HepG2 (cell line): ENCODE measurements at regions not wholly inside any gene's neighbourhood (a gene's known extent, or its start where the extent isn't known, plus 50 kb on each side); places are given as distances from the start of the nearest gene placed in this dataset.

Experiments used
- HMG20A ChIP-seq: IDR thresholded peaks from 2 replicates; pipeline ENCODE4 v1.6.1; 2016; ENCODE audit warnings: borderline replicate concordance
- HNF4A ChIP-seq: sonication (generic); formaldehyde crosslinking; IDR thresholded peaks from 2 replicates; pipeline ENCODE4 v1.4.0; 2020; ENCODE audit warnings: missing genetic modification reagents
- MYC ChIP-seq: sonication (generic); formaldehyde crosslinking; IDR thresholded peaks from 2 replicates; pipeline ENCODE4 v1.9.0; 2021; ENCODE audit warnings: missing genetic modification reagents, borderline replicate concordance
- NCOA1 ChIP-seq: sonication (generic); formaldehyde crosslinking; IDR thresholded peaks from 2 replicates; pipeline ENCODE4 v1.9.0; 2021; ENCODE audit warnings: missing genetic modification reagents
- NCOA5 ChIP-seq: sonication (generic); formaldehyde crosslinking; IDR thresholded peaks from 2 replicates; pipeline ENCODE4 v1.4.0; 2020; ENCODE audit warnings: missing genetic modification reagents
- RARA ChIP-seq: IDR thresholded peaks from 2 replicates; pipeline ENCODE4 v1.6.1; 2016; ENCODE audit warnings: missing genetic modification reagents, missing compliant biosample characterization
- TEAD2 ChIP-seq: sonication (generic); formaldehyde crosslinking; IDR thresholded peaks from 2 replicates; pipeline ENCODE4 v1.9.0; 2021; ENCODE audit warnings: missing genetic modification reagents
- TP53 ChIP-seq: sonication (generic); formaldehyde crosslinking; conservative IDR thresholded peaks from 2 replicates; pipeline ENCODE4 v1.4.0; 2020; ENCODE audit warnings: missing genetic modification reagents
- XRCC5 ChIP-seq: fragments of 200-400 bp; formaldehyde crosslinking; optimal IDR thresholded peaks from 2 replicates; pipeline ENCODE3; 2017; ENCODE audit warnings: mild to moderate bottlenecking, low read length
- ZNF256 ChIP-seq: sonication (generic); formaldehyde crosslinking; conservative IDR thresholded peaks from 2 replicates; pipeline ENCODE4 v1.4.0; 2020; ENCODE audit warnings: missing genetic modification reagents
- ZNF441 ChIP-seq: sonication (generic); formaldehyde crosslinking; IDR thresholded peaks from 2 replicates; pipeline ENCODE4 v1.7.0; 2021; ENCODE audit warnings: missing genetic modification reagents, borderline replicate concordance
- ZNF672 ChIP-seq: sonication (generic); formaldehyde crosslinking; IDR thresholded peaks from 2 replicates; pipeline ENCODE4 v1.8.1; 2022; ENCODE audit warnings: missing genetic modification reagents
- ZNF749 ChIP-seq: sonication (generic); formaldehyde crosslinking; IDR thresholded peaks from 2 replicates; pipeline ENCODE4 v1.8.0; 2022; ENCODE audit warnings: mild to moderate bottlenecking, missing genetic modification reagents, moderate library complexity, borderline replicate concordance
- ZNF780A ChIP-seq: sonication (generic); formaldehyde crosslinking; IDR thresholded peaks from 2 replicates; pipeline ENCODE4 v1.8.0; 2022; ENCODE audit warnings: mild to moderate bottlenecking, missing genetic modification reagents, moderate library complexity
- TF ChIP-seq, protein P1 (sequence below), 2 experiments: fragments of 450-650 bp in 1 of 2; sonication (generic) in 1 of 2; formaldehyde crosslinking in 1 of 2; IDR thresholded peaks; 2 replicates each; pipeline versions ENCODE4 v1.6.1 to v1.8.0; 2016 to 2022; ENCODE audit warnings: antibody characterized with exemption in 1 of 2, mild to moderate bottlenecking in 1 of 2, missing genetic modification reagents in 1 of 2
- TF ChIP-seq, protein P2 (sequence below): sonication (generic); formaldehyde crosslinking; IDR thresholded peaks from 2 replicates; pipeline ENCODE4 v1.8.1; 2023; ENCODE audit warnings: mild to moderate bottlenecking, moderate library complexity, missing genetic modification reagents
- TF ChIP-seq, protein P3 (sequence below): IDR thresholded peaks from 2 replicates; pipeline ENCODE4 v1.4.0; 2020; ENCODE audit warnings: mild to moderate bottlenecking, missing genetic modification reagents

DNA sequence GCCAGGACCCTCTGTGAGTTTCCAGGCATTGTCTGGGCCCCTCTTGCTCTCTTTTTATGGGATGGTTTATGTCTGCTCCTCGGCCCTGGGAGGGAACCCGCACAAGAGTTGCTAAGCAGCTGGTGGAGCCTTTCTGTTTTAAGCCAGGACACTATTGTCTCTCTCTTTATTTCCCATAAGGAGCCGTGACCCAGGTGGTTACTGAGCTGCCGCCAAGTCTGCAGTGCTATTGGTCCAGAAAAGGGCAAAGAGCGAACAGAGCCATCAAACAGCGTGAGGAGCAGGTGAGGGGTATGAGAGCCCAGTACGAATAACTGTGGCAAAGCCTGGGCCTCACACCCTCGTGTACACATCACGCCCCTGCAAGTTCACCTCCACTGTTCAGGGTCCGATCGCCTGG, 280.2 kb downstream of the SHQ1 start (continued):
- TF ChIP-seq MYC (CRISPR knock-in tag) (peak; percentile 39; the same call in 1 of the 2 replicates), NCOA5 (CRISPR knock-in tag) (no peak), HNF4A (CRISPR knock-in tag) (peak; percentile 61), ZNF256 (CRISPR knock-in tag) (no peak), NCOA1 (no peak), TEAD2 (CRISPR knock-in tag) (no peak), ZNF672 (CRISPR knock-in tag) (no peak), TP53 (no peak), ZNF749 (no peak), HMG20A (CRISPR knock-in tag) (no peak), ZNF441 (CRISPR knock-in tag) (0 out of 2 replicates have a peak, but pooled peaks have one; percentile 45), ZNF780A (CRISPR knock-in tag) (no peak), RARA (CRISPR knock-in tag) (peak; percentile 45), XRCC5 (no peak)
- TF ChIP-seq, protein P1, sequence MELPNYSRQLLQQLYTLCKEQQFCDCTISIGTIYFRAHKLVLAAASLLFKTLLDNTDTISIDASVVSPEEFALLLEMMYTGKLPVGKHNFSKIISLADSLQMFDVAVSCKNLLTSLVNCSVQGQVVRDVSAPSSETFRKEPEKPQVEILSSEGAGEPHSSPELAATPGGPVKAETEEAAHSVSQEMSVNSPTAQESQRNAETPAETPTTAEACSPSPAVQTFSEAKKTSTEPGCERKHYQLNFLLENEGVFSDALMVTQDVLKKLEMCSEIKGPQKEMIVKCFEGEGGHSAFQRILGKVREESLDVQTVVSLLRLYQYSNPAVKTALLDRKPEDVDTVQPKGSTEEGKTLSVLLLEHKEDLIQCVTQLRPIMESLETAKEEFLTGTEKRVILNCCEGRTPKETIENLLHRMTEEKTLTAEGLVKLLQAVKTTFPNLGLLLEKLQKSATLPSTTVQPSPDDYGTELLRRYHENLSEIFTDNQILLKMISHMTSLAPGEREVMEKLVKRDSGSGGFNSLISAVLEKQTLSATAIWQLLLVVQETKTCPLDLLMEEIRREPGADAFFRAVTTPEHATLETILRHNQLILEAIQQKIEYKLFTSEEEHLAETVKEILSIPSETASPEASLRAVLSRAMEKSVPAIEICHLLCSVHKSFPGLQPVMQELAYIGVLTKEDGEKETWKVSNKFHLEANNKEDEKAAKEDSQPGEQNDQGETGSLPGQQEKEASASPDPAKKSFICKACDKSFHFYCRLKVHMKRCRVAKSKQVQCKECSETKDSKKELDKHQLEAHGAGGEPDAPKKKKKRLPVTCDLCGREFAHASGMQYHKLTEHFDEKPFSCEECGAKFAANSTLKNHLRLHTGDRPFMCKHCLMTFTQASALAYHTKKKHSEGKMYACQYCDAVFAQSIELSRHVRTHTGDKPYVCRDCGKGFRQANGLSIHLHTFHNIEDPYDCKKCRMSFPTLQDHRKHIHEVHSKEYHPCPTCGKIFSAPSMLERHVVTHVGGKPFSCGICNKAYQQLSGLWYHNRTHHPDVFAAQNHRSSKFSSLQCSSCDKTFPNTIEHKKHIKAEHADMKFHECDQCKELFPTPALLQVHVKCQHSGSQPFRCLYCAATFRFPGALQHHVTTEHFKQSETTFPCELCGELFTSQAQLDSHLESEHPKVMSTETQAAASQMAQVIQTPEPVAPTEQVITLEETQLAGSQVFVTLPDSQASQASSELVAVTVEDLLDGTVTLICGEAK (IDR thresholded peaks at IDR 0.05) = no peak
- TF ChIP-seq, protein P1 (CRISPR knock-in tag; IDR thresholded peaks at IDR 0.05) = peak; percentile 49; the same call in 1 of the 2 replicates
- TF ChIP-seq, protein P2, sequence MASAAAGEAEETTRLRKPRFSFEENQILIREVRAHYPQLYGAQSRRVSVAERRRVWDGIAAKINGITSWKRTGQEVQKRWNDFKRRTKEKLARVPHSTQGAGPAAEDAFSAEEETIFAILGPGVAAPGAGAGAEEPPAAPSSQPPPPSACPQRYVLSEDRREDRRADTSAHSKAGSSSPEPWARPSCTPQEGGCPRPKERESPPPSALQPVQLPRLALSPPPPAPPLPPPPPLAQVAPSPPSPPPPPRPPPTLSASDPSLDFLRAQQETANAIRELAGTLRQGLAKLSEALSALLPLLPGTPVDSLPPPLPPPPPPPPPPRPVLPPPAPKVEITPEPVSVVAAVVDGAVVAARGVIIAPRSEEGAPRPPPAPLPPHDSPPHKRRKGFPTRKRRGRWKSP (CRISPR knock-in tag) = no peak
- TF ChIP-seq, protein P3, sequence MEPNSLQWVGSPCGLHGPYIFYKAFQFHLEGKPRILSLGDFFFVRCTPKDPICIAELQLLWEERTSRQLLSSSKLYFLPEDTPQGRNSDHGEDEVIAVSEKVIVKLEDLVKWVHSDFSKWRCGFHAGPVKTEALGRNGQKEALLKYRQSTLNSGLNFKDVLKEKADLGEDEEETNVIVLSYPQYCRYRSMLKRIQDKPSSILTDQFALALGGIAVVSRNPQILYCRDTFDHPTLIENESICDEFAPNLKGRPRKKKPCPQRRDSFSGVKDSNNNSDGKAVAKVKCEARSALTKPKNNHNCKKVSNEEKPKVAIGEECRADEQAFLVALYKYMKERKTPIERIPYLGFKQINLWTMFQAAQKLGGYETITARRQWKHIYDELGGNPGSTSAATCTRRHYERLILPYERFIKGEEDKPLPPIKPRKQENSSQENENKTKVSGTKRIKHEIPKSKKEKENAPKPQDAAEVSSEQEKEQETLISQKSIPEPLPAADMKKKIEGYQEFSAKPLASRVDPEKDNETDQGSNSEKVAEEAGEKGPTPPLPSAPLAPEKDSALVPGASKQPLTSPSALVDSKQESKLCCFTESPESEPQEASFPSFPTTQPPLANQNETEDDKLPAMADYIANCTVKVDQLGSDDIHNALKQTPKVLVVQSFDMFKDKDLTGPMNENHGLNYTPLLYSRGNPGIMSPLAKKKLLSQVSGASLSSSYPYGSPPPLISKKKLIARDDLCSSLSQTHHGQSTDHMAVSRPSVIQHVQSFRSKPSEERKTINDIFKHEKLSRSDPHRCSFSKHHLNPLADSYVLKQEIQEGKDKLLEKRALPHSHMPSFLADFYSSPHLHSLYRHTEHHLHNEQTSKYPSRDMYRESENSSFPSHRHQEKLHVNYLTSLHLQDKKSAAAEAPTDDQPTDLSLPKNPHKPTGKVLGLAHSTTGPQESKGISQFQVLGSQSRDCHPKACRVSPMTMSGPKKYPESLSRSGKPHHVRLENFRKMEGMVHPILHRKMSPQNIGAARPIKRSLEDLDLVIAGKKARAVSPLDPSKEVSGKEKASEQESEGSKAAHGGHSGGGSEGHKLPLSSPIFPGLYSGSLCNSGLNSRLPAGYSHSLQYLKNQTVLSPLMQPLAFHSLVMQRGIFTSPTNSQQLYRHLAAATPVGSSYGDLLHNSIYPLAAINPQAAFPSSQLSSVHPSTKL (CRISPR knock-in tag) = peak; percentile 50
